ENCODE measurements at regions not wholly inside any gene's neighbourhood (a gene's known extent, or its start where the extent isn't known, plus 50 kb on each side); places are given as distances from the start of the nearest gene placed in this dataset.
A peak's percentile ranks its signal among the peaks of the same experiment; 100 is the strongest.

GRCh38 chr10:132467464-132468149, 70.0 kb upstream of the INPP5A start:
- DNase-seq, result peak in 1 of 2 experiments; percentile 65

- peak in 1 of 2 experiments; percentile 45 for DNase-seq
These were observed 69.4 kb upstream of the INPP5A start for GRCh38 chr10:132468216-132468615.

- DNase-seq, result no peak
These were observed 68.9 kb upstream of the INPP5A start for GRCh38 chr10:132468651-132469050.

GRCh38 chr10:132469197-132469884, 68.2 kb upstream of the INPP5A start:
- DNase-seq, result peak; percentile 83 to 91

- DNase-seq, result no peak
These were observed 67.0 kb upstream of the INPP5A start for GRCh38 chr10:132470410-132471124.

GRCh38 chr10:132471125-132471451, 66.5 kb upstream of the INPP5A start:
- no peak for DNase-seq

- DNase-seq, result no peak
These were observed 66.1 kb upstream of the INPP5A start for GRCh38 chr10:132471484-132471883.

GRCh38 chr10:132475086-132475485, 62.5 kb upstream of the INPP5A start:
- DNase-seq, result no peak

GRCh38 chr10:132476146-132477065, 61.2 kb upstream of the INPP5A start:
- DNase-seq, result peak; percentile 25 to 45

- no peak for DNase-seq
These were observed 60.6 kb upstream of the INPP5A start for GRCh38 chr10:132477066-132477397.

- no peak for DNase-seq
These were observed 59.9 kb upstream of the INPP5A start for GRCh38 chr10:132477398-132478340.

- no peak for DNase-seq
These were observed 59.1 kb upstream of the INPP5A start for GRCh38 chr10:132478341-132479023.

- no peak for DNase-seq
These were observed 58.5 kb upstream of the INPP5A start for GRCh38 chr10:132479024-132479602.

- no peak for DNase-seq
These were observed 57.9 kb upstream of the INPP5A start for GRCh38 chr10:132479603-132480221.

- DNase-seq, result no peak
These were observed 57.2 kb upstream of the INPP5A start for GRCh38 chr10:132480356-132480755.

- no peak for DNase-seq
These were observed 55.9 kb upstream of the INPP5A start for GRCh38 chr10:132481690-132482089.

GRCh38 chr10:132482090-132482800, 55.3 kb upstream of the INPP5A start:
- DNase-seq, result no peak

- no peak for DNase-seq
These were observed 54.2 kb upstream of the INPP5A start for GRCh38 chr10:132483394-132483793.

GRCh38 chr10:132484922-132485321, 52.7 kb upstream of the INPP5A start:
- DNase-seq, result no peak

GRCh38 chr10:132485391-132485790, 52.2 kb upstream of the INPP5A start:
- no peak for DNase-seq
